ENCODE measurements at regions not wholly inside any gene's neighbourhood (a gene's known extent, or its start where the extent isn't known, plus 50 kb on each side); places are given as distances from the start of the nearest gene placed in this dataset.

DNA sequence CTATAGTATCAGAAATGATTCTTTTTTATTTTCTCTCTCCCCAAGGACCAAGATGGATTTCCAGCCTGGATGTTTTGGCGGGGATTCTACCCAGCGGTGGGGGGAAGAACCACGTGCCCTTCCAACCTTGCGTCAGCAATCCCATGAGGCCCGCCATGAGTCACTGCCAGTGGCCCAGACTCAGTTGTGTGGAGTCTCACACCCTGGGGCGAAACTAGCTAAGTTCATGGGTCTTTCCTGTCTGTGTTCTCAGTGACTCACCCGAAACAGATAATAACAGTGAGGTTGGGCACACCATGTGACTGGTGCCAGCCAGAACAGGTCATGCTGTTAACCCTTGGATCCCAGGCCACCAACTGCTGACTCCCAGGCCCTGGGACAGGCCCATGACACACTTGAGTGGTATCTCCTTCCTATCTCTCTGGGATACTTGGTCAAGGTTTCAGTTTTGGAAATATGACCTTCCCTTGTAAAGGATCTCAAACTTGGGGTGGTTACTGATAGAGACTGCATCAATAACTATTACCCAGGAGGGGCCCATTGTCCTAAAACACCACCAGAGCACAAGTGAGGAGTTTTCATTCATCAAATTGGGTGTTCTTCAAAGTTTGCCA lies 98.0 kb upstream of the DUSP10 start:
- no peak for DNase-seq (ENCODE audit: low read depth in 4 of 4, low spot score in 3 of 4)

DNA sequence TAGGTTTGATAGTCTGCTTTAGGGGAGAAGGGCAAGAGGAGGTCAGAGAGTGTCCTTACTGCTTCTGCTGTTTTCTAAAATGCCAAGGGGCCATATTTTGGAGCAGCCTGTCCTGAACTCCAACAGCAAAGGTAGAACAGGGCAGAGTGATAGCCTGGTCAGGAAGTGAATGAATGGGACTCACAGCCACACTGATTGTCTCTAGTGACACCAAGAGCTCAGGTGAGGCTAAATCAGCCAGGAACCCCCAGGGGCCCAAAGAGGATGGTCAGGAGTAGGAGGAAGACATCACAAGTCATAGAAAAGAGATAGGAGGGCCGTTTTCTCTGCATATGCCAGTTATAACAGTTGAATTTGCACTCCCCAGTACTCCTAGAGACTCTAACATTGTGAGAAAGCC lies 97.4 kb upstream of the DUSP10 start:
- DNase-seq (ENCODE audit: low read depth in 4 of 4, low spot score in 3 of 4): no peak

DNA sequence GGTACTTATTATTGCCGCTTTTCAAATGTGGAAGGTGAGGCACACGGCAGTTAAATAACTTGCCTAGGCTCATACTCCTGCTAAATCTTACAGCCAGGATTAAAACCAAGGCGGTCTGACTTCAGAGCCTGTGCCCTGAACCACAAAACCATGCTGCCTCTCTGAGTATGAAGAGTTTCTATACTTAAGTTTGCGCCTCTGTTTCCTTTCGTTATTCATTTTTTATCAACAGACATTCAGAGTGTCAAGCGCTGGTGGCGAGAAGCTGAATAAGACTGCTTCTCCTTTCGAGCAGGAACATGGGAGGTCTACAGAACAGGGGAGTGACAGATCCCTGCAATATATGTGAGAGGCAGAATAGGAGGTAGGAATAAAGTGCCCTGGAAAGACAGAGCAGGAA lies 96.0 kb upstream of the DUSP10 start:
- no peak for DNase-seq (ENCODE audit: low read depth in 4 of 4, low spot score in 3 of 4)

DNA sequence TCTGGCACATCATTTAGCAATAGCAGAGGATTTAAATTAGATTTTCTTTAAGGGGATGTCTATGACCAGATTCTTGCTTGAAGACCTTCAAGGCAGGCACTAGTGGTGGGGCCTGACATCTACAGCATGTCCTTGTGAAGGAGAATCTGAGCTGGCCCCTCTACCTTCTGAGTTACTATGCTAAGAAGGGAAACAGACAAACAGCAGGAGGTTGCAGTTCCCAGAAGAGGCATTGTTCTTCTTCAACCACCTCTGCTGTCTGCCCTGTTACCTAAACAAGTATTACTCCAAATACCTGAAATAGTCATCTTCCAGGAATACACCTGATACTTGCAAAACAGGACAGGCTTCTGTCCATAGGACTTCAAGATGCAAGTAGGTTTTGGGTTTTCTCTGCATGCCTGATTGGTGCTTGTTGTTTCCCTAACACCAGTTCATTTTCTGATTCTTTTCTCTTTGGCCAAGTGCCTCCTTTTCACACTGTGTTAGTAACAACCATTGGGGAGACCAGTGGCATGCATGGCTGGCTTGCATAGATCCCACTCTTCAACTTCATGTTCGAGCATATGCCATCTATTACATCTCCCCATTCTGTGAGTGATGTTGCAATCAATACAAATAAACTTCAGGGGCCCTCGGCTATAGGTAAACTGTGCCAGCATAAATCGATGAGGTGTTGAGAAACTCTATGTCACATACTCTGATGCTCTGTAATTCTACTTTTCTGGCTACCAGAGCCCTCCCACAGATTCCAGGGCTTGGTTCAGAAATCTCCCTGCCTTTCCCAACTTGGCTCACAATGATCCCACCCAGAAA lies 93.0 kb upstream of the DUSP10 start:
- no peak for DNase-seq (ENCODE audit: low read depth in 4 of 4, low spot score in 3 of 4)

DNA sequence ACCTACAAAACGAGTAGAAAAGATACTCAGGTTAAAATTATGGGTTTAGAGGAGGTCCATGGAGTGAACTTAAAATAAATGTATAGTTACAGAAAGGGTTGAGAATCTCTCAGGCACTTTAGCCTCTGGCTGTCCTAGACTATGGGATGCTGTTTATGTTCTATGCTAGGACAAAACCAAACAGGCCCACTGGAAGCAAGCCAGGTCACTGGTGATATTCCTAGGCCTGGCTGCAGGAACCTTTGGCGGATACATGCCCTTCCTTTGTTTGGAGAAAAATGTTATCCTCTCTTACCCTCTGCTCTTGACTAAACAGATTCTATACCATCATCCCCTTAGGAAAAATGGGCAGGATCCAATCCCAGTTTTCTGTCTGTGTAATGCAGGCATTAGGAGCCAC lies 90.7 kb upstream of the DUSP10 start:
- peak in 1 of 4 donors; percentile 12 for DNase-seq (ENCODE audit: low read depth in 4 of 4, low spot score in 3 of 4)

DNA sequence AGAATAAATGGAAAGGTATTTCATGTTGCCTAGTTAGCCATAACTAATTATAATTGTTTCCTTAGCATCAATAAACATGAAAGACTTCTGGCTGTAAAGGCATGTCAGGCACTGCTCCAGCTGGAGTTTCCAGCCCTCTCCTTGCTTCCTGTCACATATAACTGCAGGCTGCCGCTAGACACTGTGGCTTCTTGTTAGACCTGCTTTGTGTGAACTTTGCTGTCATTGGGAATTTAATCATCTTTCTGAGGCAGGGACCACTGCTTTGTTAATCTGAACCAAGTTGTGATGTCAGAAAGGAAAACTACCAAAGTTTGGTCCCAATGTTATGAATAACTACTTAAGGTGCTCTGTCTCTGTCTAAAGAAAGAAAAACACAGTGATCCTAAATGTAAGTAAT lies 90.3 kb upstream of the DUSP10 start:
- peak in 1 of 4 donors; percentile 1 for DNase-seq (ENCODE audit: low read depth in 4 of 4, low spot score in 3 of 4)

DNA sequence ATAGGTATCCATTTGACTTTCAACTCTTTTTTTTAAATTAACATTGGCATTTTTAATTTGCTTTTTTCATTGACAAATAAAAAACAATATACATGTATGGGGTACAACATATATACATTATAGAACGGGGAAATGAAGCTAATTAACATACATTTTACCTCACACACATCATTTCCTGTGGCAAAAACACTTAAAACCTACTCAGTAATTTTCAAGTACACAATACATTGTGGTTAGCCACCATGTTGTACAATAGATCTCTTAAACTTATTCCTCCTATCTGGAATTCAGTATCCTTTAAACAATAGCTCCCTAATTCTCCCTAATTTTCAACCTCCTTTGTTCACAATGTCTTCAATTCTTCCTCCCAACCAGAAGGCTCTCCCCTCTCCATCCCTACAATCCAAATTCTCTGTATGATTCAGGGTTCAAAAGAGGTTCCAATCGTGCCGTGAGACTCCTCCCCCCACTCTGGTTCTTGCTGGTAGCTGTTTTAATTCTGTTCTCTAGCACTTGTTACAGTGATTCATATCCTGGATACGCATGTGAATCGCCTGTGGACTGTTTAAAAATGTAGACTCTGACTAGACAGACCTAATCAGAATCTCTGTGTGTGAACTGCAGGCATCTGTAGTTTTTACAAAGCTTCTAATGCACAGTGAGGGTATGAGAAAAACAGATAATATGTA lies 87.6 kb upstream of the DUSP10 start:
- DNase-seq (ENCODE audit: low read depth in 4 of 4, low spot score in 3 of 4): no peak

DNA sequence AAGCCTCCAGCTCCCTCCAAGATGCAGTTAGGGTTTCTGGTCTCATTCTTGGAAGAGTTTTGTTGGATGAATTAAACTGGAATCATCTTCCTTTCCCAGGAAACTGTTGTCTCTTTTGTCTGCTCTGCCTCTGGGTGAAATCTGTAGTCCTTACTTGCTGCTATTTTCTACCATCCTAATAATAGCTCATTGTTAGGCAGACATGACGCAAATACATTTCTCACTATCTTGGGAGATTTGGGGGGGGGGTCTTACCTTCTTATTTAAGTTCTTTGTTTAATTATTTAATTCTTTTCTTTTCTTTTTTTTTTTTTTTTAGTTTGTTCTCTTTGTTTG lies 85.4 kb upstream of the DUSP10 start:
- DNase-seq (ENCODE audit: low read depth in 4 of 4, low spot score in 3 of 4): no peak

DNA sequence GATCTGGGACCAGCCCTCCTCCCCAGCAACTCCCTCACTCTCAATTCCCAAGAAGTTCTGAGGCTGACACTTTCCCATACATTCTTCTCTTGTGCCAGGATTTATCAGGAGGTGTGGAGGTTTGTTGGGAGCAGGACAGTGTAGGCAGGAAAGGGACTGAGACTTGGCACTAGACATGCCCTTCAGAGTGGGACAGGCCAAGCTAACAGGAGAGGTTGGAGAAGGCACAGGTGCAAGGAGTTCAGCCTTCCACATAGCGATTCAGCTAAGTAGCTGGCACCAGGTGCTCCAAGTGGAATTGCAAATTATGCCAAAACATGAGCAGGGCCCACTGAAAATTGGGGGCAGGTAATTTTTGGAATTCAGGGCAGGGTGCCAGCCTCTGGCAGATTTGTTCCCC lies 83.0 kb upstream of the DUSP10 start:
- no peak for DNase-seq (ENCODE audit: low read depth in 4 of 4, low spot score in 3 of 4)

DNA sequence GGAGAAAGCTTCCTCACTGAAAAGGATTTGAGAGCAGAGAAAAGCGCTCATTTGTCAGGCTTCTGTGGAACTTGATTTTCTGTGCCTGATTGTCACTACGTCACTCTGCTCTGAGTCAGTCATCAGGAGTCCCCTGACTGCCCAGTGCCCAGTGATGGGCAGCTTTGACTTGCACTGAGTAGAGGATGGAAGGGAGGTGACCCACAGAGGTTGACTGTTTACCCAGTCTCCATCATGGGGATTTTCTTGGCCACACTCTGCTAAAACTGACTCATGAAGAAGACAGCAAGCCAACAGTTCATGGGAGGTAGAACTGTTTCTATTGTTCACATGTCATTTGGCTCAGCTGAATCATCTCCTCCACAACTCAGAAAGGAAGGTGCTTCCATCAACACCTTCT lies 82.1 kb upstream of the DUSP10 start:
- no peak for DNase-seq (ENCODE audit: low read depth in 4 of 4, low spot score in 3 of 4)

DNA sequence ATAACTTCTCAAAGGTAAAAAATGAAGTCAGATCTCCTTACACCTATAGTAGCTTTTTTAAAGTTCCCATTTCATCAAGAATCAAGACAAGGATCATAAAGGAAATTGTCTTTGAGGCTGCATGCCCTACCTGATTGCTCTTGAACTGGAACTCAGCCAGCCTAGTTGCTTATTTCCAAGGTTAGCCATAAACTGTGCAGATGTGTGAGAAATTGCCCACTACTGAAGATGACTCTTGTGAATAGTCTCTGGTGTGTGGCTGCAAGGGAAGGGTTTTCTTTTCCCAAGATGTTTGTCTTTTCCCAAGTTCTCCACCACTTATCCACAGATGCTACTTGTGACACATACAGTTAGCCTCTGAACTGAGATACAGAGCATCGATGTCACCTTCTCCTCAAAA lies 81.7 kb upstream of the DUSP10 start:
- DNase-seq (ENCODE audit: low read depth in 4 of 4, low spot score in 3 of 4): no peak

DNA sequence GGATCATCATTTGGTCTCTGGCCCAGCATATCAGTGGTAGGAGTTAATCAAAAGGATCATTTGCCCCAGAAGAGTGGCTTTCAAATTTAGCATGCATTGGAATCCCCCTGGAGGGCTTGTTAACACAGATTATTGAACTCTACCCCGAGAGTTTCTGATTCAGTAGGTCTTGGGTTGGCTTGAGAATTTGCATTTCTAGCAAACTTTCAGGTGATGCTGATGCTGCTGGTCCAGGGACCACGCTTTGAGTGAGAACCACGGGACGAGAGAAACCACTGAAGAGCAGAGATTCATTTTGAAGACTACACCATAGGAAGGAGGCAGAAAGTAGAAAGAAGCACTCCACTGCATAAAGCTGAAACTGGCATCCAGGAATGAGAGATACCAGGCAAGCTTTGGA lies 81.3 kb upstream of the DUSP10 start:
- DNase-seq (ENCODE audit: low read depth in 4 of 4, low spot score in 3 of 4): no peak

DNA sequence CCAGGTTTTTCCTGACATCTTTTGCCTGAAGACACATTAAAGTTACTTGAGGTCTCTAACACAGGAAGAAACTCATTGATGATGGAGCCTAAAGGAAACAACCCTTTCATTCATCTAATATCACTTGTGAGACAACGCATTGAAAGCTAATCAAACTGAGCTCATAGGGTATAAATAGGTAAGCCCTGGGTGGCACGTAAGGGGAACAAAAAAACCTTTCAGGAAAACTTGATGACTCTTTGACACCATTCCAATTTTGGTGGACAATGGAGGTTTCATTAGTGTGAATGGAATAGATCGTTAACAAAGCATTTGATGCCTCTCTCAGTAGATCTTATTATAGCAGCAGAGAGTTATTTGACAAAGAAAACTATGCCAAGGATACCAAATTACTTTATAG lies 80.7 kb upstream of the DUSP10 start:
- DNase-seq (ENCODE audit: low read depth in 4 of 4, low spot score in 3 of 4): no peak

DNA sequence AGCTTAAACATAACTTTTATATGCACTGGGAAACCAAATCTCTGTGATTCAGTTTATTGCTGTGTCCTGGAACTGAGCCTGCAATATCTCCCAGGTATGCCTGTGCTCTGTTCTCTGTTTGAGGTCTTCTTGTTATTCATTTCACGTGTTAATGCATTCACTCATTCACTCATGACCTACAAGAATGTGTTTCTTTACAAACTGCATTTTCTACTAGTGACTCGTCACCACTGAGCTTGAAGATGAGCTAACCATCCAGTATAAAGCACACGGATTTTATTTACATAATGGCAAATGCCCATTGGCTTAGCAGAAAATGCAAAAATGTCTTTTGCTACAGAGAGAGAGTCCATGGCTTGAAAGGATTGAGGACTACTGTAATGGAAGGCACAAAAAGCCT lies 75.0 kb upstream of the DUSP10 start:
- no peak for DNase-seq (ENCODE audit: low read depth in 4 of 4, low spot score in 3 of 4)

DNA sequence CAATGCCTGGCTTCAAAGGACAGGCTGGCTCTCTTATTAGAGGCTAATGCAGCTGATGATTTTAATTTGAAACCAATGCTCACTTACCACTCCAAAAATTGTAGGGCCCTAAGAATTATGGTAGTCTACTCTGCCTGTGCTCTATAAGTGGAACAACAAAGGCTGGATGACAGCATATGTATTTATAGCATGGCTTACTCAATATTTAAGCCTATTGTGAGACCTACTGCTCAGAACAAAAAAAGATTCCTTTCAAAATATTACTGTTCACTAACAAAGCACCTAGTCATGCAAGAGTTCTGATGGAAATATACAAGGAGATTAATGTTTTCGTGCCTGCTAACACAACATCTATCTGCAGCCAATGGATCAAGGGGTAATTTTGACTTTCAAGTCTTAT lies 73.8 kb upstream of the DUSP10 start:
- DNase-seq (ENCODE audit: low read depth in 4 of 4, low spot score in 3 of 4): no peak

DNA sequence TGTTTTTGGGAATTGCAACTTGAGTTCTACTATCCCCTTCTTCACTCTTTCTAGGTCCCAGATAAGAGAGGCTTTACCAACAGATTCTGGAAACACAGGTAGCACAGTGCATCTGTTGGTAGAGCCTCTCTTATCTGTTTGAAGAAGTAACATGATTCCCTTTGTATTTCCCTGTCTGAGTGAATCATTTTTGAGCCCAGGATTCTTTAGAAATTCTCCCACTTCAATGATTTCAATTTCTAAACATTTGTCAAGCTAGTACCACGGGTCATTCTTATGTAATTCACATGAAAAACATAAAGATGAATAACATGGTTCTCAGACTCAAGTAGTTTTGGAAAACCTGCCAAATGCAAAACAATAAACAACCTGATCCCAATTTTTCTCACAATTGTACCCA lies 72.0 kb upstream of the DUSP10 start:
- no peak for DNase-seq (ENCODE audit: low read depth in 4 of 4, low spot score in 3 of 4)

DNA sequence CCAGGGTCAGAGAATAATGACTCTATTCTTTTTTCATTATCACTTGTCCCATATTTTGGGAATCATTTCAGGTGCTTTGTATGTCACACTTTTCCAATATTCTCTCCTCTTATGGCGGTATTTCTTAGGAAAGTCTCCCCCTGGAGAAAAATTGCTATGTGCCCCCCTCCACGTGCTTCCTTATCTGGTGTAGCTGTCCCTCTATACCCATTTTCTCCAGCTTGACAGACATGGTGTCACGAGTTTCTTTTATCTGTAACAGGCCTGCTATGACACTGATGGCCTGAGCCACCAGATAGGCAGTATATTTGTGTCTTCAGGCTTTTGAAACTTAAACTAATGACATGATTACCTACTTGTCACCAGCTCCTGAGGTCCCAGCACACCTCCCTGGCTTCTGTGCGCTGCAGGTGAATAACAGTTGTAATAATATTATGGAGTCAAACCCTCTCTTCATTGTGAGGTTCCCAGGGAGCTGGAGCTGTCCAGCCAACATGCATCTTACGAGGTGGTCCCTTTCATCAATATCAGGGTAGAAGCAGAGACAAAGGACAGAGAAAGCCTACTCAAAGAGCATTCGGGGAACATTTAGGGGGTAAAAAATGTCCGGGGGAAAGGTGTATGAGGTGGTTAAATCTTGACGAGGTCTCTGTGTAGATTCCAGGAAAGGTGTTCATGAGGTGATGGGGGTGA lies 71.2 kb upstream of the DUSP10 start:
- DNase-seq (ENCODE audit: low read depth in 4 of 4, low spot score in 3 of 4): no peak

DNA sequence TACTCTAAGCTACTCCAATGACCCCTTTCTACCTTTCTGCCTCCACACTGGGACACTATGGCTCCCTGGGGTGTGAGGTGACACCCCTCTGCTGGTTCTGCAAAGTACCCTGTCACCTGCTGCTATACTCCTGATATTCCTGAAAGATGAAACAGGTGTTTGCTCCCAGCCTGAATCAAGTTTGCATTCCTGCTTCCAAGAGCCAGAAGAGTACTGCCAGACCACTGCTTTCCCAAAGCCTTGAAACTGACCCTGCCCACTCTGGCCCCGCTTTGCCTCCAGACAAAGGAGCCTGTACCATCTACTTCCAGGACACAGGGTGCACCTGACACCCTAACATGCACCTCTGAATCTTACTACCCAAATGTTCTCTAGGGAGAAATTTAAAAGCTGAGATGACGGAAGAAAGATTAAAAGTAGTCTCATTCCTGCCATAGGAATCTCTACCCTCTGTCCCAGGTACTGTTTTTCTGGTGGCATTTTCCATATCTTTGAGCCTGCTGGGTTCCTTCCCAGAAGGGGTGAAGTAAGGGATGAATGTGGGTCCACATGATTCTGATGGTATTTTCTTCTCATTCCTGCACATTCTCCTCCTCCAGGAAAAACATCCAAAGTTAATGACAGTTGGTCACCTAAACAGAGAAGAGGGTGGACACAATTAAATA lies 70.3 kb upstream of the DUSP10 start:
- no peak for DNase-seq (ENCODE audit: low read depth in 4 of 4, low spot score in 3 of 4)

DNA sequence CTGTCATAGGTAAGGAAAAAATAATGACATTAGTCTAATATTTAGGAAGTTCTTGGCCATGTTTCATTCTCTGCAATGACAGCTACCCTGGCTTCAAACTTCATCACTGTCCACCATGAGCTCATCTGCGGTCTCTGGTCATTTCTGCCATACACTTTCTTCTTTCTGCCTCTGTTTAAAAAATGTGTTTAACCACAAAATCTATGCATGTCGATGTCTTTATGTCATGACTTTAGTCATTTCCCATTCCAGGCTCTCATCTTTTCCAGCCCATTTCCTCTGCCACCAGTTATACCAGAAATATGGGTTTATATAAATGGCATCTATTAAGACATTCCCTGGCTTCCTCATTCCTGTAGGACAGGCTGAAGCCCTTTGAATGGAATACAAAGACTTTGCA lies 68.5 kb upstream of the DUSP10 start:
- DNase-seq (ENCODE audit: low read depth in 4 of 4, low spot score in 3 of 4): no peak

DNA sequence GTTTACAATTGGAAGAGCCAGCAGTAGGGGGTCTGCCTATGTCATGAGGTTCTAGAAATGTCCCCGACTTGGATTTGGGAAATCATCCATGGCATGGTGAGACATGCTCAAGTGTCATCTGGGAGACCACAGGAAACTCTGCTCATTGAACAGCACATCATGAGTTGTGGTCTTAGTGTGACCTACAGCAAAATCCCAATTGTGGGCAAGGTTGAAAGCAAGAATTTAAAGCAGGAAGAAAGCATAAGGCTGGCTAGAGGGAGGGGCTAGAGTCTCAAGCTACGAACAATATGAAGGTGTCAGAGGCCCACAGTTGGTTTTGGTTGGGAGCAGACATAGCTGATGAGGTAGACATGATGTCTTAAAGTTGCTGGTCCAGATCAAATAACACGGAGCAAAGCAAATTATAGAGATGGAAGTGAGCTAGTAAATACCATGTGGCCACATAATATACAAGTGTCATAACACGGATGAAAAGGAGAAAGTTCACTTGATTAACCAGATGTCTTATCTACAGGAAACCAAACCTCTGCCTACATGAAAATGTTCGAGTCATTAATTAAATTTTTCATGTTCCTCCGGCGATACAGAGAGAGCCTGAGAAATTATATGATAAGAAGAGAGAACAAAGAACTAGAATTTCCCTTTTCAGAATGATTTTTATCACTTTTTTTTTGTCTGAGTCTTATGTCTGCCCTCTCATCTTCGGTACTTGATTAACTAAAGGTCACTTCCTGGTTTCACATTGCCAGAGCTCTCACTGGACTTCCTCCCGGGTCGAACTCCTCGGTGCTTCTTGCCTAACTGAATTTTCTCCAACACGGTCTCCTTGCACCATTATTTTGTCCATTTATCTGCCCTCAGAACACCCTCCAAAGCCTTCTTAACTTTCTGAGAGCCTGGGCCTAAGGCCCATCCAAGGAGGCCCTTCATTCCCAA lies 67.5 kb upstream of the DUSP10 start:
- DNase-seq (ENCODE audit: low read depth in 4 of 4, low spot score in 3 of 4): no peak
